ENCODE measurements at regions not wholly inside any gene's neighbourhood (a gene's known extent, or its start where the extent isn't known, plus 50 kb on each side); places are given as distances from the start of the nearest gene placed in this dataset.

- TF ChIP-seq, protein P1, sequence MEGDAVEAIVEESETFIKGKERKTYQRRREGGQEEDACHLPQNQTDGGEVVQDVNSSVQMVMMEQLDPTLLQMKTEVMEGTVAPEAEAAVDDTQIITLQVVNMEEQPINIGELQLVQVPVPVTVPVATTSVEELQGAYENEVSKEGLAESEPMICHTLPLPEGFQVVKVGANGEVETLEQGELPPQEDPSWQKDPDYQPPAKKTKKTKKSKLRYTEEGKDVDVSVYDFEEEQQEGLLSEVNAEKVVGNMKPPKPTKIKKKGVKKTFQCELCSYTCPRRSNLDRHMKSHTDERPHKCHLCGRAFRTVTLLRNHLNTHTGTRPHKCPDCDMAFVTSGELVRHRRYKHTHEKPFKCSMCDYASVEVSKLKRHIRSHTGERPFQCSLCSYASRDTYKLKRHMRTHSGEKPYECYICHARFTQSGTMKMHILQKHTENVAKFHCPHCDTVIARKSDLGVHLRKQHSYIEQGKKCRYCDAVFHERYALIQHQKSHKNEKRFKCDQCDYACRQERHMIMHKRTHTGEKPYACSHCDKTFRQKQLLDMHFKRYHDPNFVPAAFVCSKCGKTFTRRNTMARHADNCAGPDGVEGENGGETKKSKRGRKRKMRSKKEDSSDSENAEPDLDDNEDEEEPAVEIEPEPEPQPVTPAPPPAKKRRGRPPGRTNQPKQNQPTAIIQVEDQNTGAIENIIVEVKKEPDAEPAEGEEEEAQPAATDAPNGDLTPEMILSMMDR (optimal IDR thresholded peaks at IDR 0.05 in 1 of 3, IDR thresholded peaks at IDR 0.05 in 1 of 3, conservative IDR thresholded peaks at IDR 0.05 in 1 of 3; ENCODE audit: extremely low read depth in 1 of 3, insufficient read depth in 2 of 3, low read length in 3 of 3): no peak
- no peak for TF ChIP-seq EZH2 (IDR thresholded peaks at IDR 0.05; ENCODE audit: low read length)
Measured at GRCh38 chr2:53362934-53363333, 404.7 kb upstream of the CHAC2 start.
